ENCODE measurements at regions not wholly inside any gene's neighbourhood (a gene's known extent, or its start where the extent isn't known, plus 50 kb on each side); places are given as distances from the start of the nearest gene placed in this dataset.

GRCh38 chr18:45538444-45538843 is 76.8 kb upstream of the SLC14A2 start:
- TF ChIP-seq, protein P1, sequence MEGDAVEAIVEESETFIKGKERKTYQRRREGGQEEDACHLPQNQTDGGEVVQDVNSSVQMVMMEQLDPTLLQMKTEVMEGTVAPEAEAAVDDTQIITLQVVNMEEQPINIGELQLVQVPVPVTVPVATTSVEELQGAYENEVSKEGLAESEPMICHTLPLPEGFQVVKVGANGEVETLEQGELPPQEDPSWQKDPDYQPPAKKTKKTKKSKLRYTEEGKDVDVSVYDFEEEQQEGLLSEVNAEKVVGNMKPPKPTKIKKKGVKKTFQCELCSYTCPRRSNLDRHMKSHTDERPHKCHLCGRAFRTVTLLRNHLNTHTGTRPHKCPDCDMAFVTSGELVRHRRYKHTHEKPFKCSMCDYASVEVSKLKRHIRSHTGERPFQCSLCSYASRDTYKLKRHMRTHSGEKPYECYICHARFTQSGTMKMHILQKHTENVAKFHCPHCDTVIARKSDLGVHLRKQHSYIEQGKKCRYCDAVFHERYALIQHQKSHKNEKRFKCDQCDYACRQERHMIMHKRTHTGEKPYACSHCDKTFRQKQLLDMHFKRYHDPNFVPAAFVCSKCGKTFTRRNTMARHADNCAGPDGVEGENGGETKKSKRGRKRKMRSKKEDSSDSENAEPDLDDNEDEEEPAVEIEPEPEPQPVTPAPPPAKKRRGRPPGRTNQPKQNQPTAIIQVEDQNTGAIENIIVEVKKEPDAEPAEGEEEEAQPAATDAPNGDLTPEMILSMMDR (conservative IDR thresholded peaks at IDR 0.05; ENCODE audit: low read length): no peak
- no peak for TF ChIP-seq EZH2phosphoT487 (IDR thresholded peaks at IDR 0.05; ENCODE audit: borderline replicate concordance, low read depth, low read length)
